ENCODE measurements at regions not wholly inside any gene's neighbourhood (a gene's known extent, or its start where the extent isn't known, plus 50 kb on each side); places are given as distances from the start of the nearest gene placed in this dataset.

- TF ChIP-seq CTCF (IDR thresholded peaks at IDR 0.05) (no peak), ZFX (IDR thresholded peaks at IDR 0.05; ENCODE audit: borderline replicate concordance) (no peak)
These were observed 95.2 kb downstream of the ANKRD60 start for GRCh38 chr20:58133020-58133808.

Measured in 22Rv1 (cell line).